Islet precursor cell (in vitro differentiated cells): ENCODE measurements at regions not wholly inside any gene's neighbourhood (a gene's known extent, or its start where the extent isn't known, plus 50 kb on each side); places are given as distances from the start of the nearest gene placed in this dataset.
A peak's percentile ranks its signal among the peaks of the same experiment; 100 is the strongest.
"Not testable (repeated sequence)": the region's sequence is repeated elsewhere in the genome, so short reads cannot be mapped to it uniquely, and the experiment has no call there.

Experiments
- DNase-seq: peaks from one replicate; pipeline ENCODE4 v3.0.0-alpha.2; 2018

DNA sequence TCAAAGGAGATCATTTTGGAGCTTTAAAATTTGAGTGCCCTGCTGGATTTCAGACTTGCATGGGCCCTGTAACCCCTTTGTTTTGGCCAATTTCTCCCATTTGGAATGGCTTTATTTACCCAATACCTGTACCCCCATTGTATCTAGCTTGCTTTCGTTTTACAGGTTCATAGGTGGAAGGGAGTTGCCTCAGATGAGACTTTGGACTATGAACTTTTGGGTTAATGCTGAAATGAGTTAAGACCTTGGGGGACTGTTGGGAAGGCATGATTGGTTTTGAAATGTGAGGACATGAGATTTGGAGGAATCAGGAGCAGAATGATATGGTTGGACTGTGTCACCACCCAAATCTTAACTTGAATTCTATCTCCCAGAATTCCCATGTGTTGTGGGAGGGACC, 250.6 kb downstream of the MFSD1 start:
- DNase-seq = not testable (repeated sequence)

DNA sequence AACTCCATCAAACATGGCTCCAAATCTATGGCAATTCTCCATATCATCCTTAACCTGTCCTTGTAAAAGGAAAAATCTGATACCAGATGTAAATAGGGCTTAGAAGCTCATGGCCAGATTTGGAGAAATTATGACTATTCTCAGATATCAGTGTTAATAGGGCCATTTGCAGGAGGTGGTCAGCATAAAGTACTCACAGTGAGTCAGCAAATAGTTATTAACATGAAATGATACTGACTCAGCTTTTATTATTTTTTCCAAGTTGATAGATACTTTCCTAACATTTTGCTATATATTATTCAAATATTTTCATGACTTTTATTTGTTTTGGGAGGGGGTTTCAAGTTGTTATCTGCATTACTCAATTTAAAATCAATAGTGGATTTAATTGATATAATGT, 255.8 kb downstream of the MFSD1 start:
- no peak for DNase-seq

DNA sequence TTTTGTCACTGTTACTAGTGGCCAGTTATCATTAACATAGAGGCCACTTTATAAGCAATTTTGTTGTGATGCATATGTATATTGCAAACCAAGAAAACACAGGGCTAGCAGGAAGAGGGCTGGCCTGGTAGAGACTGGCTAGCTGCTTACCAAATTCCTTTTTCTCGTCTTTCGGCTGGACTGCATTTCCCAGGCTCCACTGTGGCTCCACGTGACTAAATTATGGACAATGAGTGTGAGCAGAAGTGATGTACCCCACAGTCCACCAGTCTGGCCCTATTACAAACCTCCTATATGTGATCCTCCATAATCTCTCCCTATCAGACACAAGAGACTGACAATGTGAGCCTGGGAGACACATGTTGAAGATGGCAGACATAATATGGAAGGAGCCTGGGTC, 257.0 kb downstream of the MFSD1 start:
- no peak for DNase-seq

DNA sequence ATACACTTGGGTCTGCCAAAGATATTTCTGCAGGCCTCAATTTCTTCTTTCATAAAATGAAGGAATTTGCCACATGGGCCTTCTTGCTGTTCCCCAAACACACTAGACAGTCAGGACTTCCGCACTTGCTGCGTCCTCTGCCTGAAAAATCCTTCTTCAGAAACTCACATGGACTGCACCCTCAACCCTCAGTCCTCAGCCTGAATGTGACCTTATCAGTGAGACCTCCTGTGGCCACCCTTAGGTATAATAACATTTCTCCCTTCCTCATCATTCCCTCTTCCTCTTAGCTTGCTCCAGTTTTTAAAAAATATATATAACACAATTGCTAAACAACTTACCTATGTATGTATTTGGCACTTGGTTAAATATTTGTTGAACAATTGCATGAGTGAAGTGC, 257.5 kb downstream of the MFSD1 start:
- DNase-seq = no peak

GRCh38 chr3:159062734-159063410, 261.0 kb downstream of the MFSD1 start:
- no peak for DNase-seq

- no peak for DNase-seq
Observed at GRCh38 chr3:159069091-159069490, 267.2 kb downstream of the MFSD1 start, which contains the start of gene IQCJ. IQCJ (plus strand) TSS chr3:159069319.

- no peak for DNase-seq
Observed at GRCh38 chr3:159069866-159070425, 268.1 kb downstream of the MFSD1 start.

DNA sequence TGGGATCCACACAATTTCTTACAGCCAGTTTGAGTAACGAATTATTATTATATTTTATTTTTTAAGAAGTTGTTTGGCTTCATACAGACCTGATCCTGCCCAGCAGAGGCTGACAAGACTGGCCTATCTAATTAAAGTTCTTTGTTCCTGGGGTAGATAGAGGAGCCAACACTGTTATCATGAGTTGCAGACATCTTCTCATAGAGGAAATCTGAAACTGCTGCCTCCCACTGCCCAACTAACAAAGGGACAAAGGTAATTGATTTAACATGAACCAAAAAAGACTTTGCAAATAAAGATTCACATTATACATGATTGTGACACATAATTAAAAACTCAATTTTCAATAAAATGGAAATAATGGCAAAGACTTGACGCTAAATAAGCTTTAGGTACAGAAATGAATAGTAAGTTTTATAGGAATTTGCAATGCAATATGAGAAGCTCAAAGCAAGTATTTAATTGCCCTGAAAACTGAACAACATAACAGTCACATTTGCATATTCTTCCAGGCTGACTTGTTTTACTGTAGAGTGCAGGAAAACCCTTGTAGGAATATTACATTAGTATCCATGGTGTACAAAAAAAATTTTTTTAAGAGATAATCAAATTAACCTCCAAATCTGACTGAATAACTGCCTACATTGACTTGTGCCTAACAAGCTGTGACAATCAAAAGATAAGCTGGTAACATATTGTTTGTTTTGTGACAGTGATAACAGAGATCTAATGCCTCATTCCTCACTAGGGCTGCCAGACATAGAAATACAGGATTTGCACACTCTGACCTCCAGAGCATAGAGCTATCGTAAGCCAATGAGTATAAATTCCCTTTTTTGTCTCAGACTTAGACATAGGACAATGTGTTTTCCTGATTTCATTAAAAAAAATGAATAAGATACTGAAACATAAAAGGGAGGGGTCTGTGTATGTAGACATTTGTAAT, 273.2 kb downstream of the MFSD1 start:
- DNase-seq = no peak

DNA sequence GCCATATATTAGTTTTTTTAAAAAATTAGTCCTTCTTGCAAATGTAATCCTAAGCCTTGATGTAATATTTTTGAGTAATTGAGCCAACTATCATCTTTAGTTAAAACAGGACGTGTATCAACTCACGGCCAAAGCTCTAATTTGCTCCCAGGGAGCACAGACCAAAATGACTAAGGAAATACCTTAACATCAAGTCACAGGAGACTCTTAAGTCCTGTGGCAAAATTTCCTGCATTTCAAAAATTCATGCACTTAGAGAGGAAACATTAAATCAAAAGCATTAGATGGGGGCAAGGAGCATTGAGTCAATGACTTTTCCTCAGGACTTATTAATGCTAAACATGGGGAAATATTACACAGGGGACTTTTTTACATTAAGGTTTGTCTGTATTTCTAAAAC, 276.0 kb downstream of the MFSD1 start:
- no peak for DNase-seq

DNA sequence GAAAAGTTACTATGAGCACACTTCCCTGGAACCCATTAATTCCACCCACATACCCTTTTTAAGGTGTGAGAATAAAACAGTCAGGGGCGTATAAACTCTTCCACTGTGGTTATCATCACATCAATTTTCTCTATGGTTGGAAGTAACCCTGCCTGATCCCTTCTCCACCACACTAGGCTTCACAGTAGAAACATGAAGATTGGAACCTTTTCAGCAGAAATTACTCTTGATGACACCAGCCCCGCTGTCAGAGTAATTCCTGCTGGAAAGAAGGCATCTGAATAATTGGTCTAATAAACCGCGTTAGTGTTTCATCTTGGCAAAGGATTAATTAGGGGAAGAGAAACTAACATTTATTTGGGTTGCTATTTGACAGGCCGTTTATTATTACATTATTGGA, 278.4 kb downstream of the MFSD1 start:
- DNase-seq = no peak

- no peak for DNase-seq
Observed at GRCh38 chr3:159080821-159081220, 279.0 kb downstream of the MFSD1 start.

DNA sequence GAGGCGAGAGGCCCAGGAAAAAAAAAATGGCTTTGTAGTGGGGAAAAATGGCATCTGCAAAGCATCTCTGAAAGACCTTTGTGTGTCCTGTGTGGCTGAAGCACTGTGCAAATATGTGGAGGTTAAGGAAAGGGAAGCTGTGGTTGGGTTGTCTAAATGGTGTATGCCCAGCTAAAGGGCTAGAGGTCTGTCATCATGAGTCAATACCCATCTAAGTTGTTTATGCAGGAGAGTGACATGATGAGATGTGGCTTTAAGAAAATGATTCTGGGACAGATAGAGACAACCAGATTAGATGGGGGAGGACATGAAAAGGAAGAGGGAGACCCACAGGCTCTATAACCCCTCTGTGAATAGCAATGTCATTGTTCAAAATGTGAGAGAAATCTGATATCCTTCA, 280.7 kb downstream of the MFSD1 start:
- DNase-seq = peak; percentile 64

- DNase-seq = no peak
Observed at GRCh38 chr3:159091936-159092335, 290.1 kb downstream of the MFSD1 start.

DNA sequence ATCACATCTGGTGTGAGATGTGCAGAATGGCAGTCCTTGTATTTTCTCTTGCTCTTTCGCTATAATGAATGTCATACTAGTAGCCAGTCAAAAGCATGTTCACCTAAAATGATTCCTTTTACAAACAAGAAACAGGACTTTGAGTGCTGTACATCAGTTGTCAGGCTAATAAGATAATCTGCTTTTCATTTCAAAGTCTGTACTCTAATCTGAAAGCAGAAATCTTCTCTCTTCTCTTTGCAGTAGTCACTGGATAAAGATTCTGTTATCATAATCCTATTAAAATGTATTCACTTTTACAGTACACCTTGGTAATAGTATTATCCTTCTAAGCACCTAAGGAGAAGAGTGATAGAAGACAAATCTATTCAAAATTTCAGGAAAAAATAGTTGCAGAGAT, 300.1 kb downstream of the MFSD1 start:
- DNase-seq = no peak

DNA sequence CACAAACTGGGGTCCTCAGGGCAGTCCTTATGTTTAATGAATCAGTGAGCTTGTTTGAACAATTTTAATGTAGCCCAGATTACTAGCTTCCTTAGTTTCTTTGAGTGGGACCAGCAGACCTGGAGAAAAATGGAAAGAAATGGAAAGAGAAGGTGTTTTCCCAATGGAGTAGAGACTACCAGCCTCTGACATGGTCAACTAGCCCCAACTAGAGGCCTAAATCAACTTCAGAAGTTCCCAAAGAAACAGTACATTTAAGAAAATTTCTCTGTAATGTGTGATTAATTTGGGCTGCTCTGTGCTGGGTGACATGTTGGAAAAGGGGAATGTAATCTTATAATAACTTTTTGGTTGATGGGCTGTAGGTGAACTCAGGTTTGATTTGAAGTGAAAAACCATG, 310.9 kb downstream of the MFSD1 start:
- DNase-seq = no peak

GRCh38 chr3:159113221-159113875, 311.5 kb downstream of the MFSD1 start:
- DNase-seq = no peak

DNA sequence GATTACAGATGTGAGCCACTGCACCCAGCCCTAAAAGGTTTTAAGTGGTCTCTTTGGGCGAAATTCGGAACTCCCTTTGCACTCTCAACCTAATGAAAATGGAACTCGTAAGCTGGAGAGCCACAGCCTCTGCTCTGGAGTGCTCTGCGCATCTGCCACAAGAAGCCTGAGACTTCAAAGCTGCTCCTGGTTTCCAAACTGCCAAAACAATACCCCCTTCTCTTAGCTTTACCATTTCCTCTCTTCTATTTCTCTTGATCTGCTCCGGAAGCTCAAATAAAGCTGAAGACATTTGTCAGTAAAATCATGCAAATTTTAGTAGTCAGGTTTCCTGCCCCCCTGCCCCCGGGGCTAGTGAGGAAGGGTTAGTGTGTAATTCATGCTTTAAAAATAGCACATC, 312.7 kb downstream of the MFSD1 start:
- DNase-seq = no peak

DNA sequence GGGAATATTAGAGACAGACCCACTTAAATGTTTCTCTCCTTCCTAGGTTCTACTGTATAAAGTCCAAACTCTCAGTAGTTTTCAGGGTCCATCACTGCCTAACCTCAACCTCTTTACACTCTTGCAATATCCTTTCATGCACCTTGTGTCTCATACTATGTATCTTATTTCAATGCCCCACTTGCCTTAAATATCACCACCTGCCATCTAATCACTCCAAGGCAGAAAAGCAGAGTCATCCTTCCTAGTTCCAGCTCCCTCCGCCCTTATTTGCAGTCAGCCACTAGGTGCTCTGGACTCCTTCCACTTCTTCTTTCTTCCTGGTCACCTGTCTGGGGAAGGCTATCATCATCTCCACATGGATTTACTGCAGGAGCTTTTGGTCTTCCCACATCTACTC, 322.0 kb downstream of the MFSD1 start:
- DNase-seq = no peak

- DNase-seq = no peak
Observed at GRCh38 chr3:159126261-159127020, 324.6 kb downstream of the MFSD1 start.

DNA sequence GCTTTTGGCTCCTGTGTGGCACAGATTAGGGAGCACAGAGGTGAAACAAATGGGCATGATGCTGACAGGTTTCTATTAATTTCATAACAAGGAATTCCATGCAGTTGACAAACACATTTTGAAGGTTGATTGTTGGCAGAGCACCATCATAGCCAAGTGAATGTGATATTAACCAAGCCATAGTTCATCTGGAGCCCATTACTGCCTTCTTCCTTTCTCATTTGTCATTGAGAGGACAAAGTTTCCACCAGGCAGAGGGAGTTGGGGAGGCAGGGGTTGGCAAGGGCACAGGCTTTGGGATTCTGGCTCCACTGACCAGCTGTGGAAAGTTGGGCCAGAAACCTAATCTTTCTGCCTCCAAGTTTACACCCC, 325.2 kb downstream of the MFSD1 start:
- DNase-seq = no peak

DNA sequence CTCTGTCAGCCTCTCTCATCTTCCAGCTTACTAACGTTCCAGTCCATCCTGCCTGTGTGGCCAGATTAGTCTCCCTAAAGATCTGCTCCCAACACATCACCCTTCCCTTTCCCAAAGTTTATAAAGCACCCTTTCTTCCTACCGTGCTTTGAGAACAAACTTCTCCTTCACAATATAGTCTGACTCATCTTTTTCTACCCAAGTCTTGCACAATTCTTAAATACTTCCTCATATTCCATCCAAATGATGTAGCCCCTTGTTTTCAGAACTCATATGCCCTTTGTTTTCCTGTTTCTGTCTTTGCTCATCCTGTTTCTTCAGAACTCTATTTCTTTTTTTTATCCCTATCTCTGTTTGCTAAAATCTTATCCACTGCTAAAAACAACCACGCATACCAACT, 326.8 kb downstream of the MFSD1 start:
- no peak for DNase-seq

DNA sequence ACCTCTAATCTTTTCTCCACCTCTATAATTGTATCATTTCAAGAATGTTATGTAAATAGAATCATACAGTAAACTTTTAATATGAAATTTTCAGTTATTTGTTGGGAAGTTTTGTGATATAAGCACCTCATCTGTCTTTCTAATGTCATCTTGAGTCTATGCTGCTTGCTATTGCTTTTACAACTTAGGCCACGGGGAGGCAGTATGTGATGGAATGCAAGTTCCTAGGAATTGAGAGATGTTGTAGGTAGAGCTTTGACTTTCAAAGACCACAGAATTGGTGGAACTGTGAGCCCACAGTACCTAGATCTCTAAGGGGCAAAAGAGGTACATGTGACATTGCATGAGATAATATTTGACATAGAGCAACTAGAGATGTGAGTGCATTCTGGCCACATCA, 328.3 kb downstream of the MFSD1 start:
- DNase-seq = peak; percentile 57

GRCh38 chr3:159131376-159131775, 329.5 kb downstream of the MFSD1 start:
- DNase-seq = no peak
